AG20443 (cell line): ENCODE measurements at regions not wholly inside any gene's neighbourhood (a gene's known extent, or its start where the extent isn't known, plus 50 kb on each side); places are given as distances from the start of the nearest gene placed in this dataset.

Experiments
- DNase-seq: peaks from one replicate; pipeline ENCODE4 v3.0.0; 2012; ENCODE audit warnings: low spot score, mixed read lengths

DNA sequence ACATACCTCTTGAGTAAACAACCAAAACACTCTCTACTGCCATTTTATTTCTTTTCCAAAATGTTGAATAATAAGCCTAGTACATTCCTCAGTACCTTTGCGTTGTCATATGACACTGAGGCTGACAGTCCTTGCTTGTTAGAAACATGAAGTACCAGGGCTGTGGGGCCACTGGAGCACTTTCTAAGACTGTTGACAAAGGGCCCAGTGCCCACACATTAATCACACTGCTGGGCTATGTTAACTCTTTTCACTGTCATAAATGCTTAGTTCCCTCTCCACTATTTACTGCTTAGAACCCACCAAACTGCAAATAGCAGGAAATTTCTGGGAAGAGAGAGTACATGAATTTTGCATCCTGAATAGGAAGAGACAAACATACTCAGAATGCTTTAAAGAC is 57.1 kb downstream of the FAM47B start:
- DNase-seq: no peak

DNA sequence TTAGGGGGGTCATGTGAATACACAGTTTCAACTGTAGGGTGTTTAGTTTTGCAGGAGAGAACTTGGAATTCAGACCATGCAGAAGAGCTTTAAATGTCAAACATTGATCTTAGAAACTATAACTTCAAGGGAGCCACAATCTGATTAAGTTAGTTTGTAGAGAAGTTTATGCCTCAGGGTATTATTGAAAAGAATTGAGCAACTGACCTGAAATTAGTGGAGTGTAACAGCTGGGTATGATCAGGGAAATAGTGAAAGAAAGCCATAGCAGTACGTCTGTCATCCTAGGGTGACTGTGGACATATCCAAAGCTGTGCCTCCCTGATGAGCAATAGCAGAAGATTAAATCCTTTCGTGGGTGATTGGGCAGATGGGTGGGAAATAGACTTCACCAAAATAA is 63.8 kb downstream of the FAM47B start:
- peak; percentile 4 for DNase-seq

DNA sequence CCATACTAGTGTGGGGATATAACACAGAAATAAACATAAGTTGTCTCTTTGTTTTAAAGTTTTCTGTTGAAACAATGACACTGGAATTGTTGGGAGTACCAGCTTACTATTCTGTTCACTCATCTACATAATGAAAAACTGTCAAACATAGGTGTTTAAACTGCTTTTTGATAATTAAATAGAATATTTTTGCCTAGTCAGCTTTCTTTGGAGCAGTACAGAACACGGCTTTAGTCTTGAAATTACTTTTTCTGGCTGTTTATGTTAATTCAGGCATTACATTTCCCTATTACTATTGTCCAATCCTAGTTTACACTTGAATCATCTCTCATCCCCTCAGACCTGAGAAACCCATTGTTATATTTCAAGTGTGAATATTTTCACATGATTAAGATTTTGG is 73.0 kb downstream of the FAM47B start:
- DNase-seq: no peak

DNA sequence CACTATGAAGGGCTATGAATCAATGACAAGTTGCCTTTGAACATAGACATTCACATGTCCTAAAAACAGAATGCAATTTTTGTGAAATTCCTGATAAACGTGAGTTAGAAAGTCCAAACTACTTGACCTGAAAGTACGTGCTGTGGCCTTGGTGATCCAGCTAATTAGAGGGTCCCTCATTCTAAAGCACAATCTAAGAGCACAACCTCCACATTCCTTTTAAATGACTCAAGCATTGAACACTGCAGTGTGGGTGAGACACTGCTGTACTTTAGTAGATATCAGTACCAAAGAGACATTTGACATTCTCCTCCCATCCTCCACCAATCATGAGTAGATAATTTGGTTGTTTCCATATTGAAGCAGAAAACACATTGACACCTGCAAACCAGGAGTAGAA is 73.5 kb downstream of the FAM47B start:
- no peak for DNase-seq

DNA sequence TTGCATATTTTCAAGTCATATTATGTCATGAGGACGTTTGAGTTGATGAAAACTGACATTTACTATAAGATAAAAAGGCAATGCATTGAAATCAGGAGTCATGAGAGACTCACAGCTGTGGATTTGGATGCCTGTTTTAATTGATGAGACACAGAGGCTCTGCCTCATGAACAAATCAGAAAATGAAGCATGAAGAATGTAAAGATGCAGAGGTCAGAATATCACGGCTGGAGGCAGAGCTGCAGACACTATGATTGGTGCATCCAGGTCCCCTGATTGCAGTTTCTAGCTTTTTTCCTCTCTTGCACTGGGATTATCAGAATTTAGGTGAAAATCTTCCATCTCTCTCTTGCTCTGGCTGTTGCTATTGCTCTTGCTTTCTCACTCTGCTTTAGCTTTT is 74.7 kb downstream of the FAM47B start:
- no peak for DNase-seq

DNA sequence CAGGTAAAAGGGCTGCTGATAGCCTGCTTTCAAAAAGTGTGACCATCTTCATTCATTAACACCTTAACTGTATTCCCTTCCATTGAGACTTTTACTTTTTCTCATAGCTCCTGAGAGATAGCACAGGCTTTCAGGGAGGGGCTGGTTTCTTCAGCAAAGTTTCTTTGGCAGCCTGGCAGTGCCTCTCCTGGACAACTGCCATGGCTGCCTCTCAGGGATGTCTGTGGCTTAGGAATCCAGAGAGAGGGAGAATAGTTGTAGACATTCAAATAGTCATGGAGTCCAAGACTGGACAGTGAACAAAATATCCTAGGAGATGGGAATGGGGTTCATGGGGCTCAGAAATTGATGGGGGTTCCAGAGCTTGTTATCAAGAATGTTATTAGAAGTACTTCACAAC is 81.1 kb downstream of the FAM47B start:
- peak; percentile 17 for DNase-seq

DNA sequence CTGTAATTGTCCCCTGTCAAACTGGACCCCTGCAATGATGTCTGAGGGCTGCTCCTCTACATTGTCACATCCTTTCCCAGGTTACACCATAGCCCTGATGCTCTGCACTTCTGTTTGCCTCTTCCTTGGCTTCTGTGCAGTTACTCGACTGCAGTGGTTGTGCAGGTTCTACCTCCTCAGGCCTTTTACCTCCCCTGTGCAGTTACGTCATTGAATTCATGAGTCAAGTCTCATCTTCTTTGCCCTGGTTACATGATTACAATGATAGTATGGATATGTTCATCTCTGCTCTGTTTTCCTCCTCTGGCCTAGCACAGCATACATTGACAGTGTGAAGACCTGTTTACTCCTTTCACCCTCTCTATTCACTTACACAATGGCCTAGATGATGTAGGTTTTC is 83.2 kb downstream of the FAM47B start:
- no peak for DNase-seq

DNA sequence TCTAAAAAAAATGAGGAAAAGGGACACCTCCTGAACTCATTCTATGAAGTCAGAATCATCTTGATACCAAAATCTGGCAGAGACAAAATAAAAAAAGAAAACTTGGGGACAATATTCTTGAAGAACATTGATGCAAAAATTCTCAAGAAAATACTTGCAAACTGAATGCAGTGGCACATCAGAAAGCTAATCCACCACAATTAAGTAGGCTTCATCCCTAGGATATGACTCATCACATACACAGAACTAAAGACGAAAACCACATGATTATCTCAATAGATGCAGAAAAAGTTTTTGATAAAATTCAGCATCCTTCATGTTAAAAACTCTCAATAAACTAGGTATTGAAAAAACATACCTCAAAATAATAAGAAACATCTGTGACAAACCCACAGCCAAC is 98.3 kb downstream of the FAM47B start:
- DNase-seq: no peak

DNA sequence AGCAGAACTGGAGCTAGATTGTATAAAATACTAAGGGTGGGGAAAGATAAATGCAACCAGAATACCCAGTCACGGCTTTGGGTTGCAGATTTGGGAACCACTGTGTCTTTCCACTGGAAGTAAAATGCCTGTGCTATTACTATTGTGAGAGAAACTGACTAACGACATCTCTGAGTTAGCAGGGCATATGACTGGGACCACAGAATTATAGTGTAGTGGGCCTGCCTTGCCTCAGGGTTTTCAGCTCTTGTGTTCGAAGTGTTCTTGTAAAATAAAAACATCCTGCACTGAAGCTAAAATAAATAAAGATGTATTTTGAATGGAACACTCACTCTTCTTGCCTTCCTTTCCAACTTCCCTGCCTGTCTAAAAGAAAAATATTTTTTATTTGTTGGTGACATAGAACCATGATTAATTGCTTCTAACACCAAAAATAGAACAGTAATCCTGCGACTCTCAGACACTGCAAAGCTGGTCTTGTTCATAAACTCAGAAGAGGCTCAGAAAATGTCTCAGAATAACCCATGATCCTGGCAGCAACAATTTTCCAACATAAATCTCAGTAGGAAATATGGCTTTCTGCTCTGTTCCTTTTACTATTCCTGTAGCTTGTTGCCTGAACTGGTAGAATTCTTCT is 104.2 kb downstream of the FAM47B start:
- peak; percentile 17 for DNase-seq

DNA sequence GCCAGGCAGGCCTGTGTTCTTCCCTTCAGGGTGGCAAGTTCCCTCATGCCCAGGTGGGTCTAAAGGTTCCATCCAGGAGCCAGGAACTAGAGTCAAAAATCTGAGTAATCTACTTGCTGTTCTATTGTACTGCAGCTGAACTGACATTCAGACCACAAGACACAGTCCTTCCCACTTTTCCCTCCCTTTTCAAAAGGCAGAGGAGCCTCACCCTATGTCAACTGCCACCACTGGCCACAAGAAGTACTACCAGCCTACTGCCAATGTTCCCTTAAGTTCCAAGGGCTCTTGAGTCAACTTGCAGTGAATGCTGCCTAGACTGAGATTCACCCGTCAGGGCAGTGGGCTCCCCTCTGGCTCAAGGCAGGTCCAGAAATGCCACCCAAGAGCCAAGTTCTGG is 133.5 kb downstream of the FAM47B start:
- DNase-seq: no peak

DNA sequence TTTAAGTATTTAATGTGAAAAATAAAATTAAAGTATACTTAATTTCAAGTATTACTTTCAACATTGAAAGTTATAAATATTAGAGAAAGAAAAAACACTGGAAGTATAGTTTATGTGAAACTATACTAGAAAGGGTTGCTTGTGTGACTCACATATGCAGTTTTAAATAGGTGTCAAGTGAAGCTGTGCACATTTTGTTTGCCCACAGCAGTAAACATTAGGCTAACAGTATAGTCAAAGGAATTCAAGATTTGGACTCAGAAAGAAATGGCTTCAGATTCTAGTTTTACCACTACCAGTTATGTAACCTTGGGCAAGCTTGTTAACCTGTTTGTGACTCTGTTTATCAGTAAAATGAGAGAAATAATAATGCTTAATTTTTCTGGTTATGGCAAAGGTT is 148.2 kb downstream of the FAM47B start:
- DNase-seq: no peak

DNA sequence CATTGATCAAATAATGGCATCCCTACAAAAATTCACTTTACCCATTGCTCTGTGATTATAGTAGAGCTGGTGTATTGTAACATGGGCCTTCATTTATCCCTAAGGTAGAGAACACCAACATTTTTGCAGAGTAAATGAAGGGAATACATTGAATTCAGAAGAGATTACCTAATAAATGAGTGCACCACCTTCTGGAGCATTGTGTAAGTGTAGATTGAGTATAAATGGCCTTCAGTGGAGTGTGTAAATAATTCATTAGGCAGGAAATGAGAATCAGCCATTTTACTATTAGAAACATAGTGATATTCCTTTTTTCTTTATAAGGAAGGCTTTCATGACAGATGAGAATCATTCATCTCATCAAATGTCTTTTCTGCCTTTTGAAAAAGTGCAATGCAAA is 155.8 kb downstream of the FAM47B start:
- DNase-seq: no peak

DNA sequence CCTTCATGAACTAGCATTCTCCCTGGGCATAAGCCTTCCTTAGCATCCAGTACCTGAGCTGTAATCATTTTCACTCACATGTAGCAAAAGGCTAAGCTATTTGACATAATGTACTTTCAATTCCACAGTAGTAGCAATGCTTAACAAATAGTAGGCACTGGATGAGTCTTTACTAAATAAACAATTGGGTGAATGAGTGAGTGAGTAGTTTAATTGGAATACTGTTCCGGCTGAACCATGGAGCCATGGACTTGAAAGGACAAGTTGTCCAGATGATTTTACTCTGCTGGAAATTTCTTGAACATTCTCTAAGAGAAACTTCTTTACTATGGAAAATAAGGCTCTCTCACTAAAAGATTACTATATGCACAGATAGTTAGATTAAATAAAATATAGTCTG is 159.3 kb downstream of the FAM47B start:
- no peak for DNase-seq

DNA sequence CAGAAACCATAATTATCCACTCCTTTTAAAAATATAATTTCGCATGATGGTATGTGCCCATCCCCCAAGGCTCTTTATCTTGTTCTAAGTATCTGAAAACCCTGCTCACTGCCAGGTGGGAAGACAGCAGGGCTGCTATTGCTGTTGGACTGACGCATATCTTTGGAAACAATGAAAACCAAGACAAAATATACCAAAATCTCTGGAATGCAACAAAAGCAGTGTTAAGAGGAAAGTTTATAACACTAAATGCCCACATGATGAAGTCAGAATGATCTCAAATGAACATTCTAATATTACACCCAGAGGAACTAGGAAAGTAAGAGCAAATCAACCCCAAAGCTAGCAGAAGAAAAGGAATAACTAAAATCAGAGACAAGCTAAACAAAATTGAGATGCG is 162.0 kb downstream of the FAM47B start:
- no peak for DNase-seq

DNA sequence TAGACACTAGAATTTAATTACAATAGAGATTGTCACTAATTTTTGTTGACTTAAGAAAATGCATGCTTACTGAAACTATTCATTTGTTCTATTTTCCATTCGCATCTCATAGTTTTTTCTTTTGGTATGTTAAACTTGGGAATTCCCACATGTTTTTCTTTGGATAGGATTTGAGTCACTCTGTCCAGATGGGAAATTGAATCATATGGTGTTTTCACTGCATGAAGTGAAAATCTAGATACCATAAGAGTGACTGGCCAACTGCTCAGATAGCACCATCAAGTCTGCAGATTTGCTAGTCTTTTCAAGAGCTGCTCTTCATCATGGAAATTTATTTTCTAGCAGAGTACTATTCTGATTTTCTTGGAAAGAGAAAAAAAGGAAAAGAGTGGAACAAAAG is 172.6 kb downstream of the FAM47B start:
- DNase-seq: peak; percentile 39

DNA sequence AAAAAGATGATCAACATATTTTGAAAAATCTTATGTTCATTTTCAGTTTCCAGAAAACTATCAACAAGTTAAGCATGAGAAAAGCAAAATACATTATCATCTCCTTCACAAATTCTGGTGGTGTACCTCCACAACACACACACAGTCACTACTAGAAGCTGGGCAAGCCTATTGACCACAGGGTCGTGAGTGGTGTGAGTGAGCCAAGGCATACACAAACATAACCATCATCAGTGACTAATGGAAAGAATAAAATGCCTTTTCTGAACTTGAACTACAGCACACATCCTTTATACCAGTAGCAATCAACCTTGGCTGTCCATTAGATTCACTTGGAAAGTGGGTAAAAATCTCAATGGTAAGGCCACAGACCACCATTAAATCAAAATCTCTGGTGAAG is 180.2 kb downstream of the FAM47B start:
- DNase-seq: no peak

DNA sequence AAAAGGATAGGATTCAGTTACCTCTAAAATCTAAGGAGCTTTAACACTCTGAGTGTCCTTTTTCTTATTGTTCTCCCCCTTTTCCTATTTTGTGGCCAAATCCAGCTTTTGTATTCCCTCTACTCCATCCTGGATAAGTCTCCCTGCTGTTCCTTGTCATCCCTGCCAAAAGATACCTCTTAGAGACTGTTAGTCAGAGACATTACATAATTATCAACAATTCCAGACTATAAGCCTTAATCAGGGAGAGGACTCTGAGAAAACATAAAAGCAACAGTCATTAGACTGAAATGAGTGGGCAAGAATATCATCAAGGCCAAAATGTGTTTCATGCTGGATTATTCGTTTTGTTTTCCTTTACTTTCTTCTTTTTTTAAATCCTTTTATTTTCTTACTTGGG is 206.9 kb downstream of the FAM47B start:
- DNase-seq: no peak

DNA sequence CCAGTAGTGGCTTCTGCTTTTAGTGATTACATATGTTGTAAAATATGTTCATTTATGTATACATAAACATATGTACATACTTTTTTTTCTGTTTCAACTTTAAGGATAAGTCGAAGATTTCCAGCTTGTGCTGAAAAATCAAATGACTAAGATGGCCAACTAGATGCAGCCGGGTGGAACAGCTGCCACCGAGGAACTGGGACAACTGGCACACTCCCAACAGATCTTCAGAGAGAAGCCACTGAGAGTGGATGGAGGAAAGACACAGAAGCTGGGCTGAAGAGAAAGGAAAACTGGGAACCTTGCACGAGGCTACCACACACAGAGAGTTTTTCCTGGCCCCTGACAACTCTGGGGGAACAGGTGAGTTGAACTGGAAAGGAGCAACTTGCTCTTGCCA is 207.5 kb downstream of the FAM47B start:
- DNase-seq: no peak

DNA sequence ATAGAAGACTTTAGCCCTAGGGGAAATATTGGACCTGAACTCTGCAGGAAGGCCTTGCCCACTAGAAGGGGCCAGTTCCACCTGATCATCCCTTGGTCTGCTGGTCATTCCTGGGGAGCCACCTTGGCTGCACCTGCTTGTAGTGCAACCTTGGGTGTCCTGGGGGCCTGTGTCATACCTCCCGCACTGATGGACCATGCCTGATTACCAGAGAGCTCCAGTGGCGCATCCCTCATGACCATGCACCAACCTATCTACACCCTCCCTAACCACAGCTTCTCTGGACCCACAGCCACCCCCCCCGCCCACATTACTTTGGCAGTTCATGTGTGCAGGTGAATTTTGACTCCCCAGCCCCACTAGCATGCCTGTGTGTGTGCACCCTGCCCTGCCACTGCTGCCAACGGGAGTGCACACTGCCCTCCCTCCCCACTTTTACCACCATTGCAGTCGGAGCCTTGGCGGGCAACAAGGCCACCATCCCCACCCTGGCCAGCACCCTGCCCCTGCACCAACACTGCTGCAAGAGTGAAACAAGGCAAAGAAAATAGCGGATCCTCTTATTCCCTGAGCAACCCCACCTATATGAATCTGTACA is 208.1 kb downstream of the FAM47B start:
- DNase-seq: no peak

DNA sequence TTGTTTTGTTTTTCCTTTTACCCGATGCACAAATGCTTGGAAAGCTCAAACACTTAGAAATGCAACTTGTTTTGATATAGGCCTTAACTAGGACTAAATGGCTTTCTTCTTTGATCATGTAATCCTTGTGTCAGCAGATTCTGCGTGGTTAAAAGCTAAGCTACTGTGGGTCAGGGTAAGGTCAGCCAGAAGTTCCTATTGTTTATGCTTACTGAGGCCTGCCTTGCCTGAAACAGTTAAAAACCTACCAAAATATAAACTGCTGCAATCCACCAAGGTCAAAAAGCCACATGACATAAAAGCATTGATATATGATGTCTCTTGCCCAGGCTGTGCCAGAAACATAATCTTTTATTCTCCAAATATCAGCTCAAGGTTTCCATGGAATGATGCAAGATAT is 223.4 kb downstream of the FAM47B start:
- no peak for DNase-seq
